Tibial nerve (tissue), 4 donors: ENCODE measurements at regions not wholly inside any gene's neighbourhood (a gene's known extent, or its start where the extent isn't known, plus 50 kb on each side); places are given as distances from the start of the nearest gene placed in this dataset.

ENCODE experiments used
- DNase-seq, 2 donors: peaks; one replicate each; pipeline ENCODE4 v3.0.0-alpha.2; 2019; ENCODE audit warnings: low spot score in 2 of 2
- H3K27ac ChIP-seq, 4 donors: fragments of 200-600 bp; sonication (generic) in 3 of 4; one replicate each; pipeline ENCODE4 v1.5.1; 2017 to 2019; ENCODE audit warnings: mild to moderate bottlenecking in 1 of 4
- H3K27me3 ChIP-seq, 2 donors: fragments of 200-600 bp; sonication (generic) in 1 of 2; one replicate each; pipeline versions ENCODE4 v1.5.1 to v1.6.0; 2017 to 2019
- H3K36me3 ChIP-seq, 3 donors: fragments of 200-600 bp; sonication (generic); one replicate each; pipeline ENCODE4 v1.5.1; 2018 to 2019
- H3K4me1 ChIP-seq, 4 donors: fragments of 200-600 bp; sonication (generic) in 3 of 4; one replicate each; pipeline ENCODE4 v1.5.1; 2017 to 2019
- H3K4me3 ChIP-seq, 4 donors: fragments of 200-600 bp; sonication (generic) in 3 of 4; one replicate each; pipeline ENCODE4 v1.5.1; 2017 to 2019; ENCODE audit warnings: mild to moderate bottlenecking in 1 of 4, moderate library complexity in 1 of 4
- H3K9me3 ChIP-seq, 4 donors: fragments of 200-600 bp; sonication (generic) in 3 of 4; one replicate each; pipeline ENCODE4 v1.5.1; 2017 to 2019
- CTCF ChIP-seq, 5 experiments: fragments of 200-600 bp in 3 of 5; fragments of 450-650 bp in 2 of 5; sonication (generic) in 3 of 5; IDR thresholded peaks; one replicate each; pipeline ENCODE4 v1.5.1; 2016 to 2019; ENCODE audit warnings: antibody characterized with exemption in 5 of 5, mild to moderate bottlenecking in 3 of 5, moderate library complexity in 2 of 5
- EP300 ChIP-seq, 2 donors: sonication (generic); formaldehyde crosslinking; IDR thresholded peaks; one replicate each; pipeline ENCODE4 v1.6.1; 2017; ENCODE audit warnings: antibody characterized with exemption in 2 of 2, mild to moderate bottlenecking in 1 of 2
- POLR2A ChIP-seq, 2 donors: fragments of 450-650 bp; IDR thresholded peaks; one replicate each; pipeline ENCODE4 v1.6.1; 2017; ENCODE audit warnings: antibody characterized with exemption in 2 of 2, mild to moderate bottlenecking in 2 of 2, moderate library complexity in 2 of 2
- WGBS, 2 donors: methylation state at CpG; one replicate each; pipeline ENCODE4 v1.1.5; 2018; 5-methylcytosine and 5-hydroxymethylcytosine counted together

DNA sequence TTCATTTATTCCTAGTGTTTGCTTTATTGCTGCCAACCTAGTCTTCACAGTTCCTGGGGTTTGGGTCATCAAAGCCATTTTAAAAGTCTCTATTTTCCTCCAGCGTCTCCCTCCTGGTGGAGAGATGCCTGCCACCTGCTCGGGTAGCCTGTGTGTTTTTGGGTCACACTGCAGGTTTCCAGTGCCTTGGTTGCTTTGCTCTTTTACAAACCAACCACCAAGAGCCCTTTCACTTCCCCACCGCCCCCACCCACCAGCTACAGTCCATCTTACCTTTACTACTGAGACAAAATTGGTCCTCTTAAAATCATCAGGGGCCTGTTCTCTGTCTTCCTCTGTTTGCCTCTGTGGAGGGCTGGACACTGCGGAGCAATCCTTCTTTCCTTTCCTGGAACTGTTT, 280.5 kb upstream of the GATB start:
- no peak for DNase-seq
- TF ChIP-seq POLR2A (IDR thresholded peaks at IDR 0.05) (no peak), CTCF (IDR thresholded peaks at IDR 0.05) (no peak), EP300 (IDR thresholded peaks at IDR 0.05) (no peak)
- WGBS, 2 donors, result 78 to 85% methylated on average over 4 of the region's 4 CpGs

DNA sequence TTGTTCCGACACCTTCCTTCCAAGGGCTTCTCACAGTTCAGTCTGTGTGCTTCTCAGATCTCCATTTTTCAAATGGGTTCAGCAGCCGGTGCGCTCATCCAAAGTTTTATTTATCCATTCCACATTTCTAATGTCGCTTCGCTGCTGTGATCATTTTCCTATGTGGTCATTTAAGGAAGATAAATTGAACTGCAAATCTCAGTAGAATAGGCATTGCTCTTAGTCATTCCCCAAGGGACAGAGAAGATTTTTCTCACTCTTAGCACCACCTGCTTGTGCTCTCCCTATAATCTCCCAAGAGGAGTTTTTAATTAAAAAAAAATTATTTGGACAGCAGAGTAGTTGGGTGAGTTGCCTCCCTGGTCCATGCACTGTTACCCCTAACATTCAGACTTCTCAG, 278.9 kb upstream of the GATB start:
- H3K36me3 ChIP-seq, result no peaks in the 10 kb centered on the region
- TF ChIP-seq POLR2A (IDR thresholded peaks at IDR 0.05) (no peak), CTCF (IDR thresholded peaks at IDR 0.05) (no peak), EP300 (IDR thresholded peaks at IDR 0.05) (no peak)
- H3K9me3 ChIP-seq, result peaks cover 0 to 7% (median 1%) of the 10 kb centered on the region in 4 donors
- H3K4me3 ChIP-seq, result no peak overlapping the region
- no peaks in the 10 kb centered on the region for H3K4me1 ChIP-seq
- no peak for DNase-seq
- no peaks in the 10 kb centered on the region for H3K27me3 ChIP-seq
- WGBS, 2 donors, result 87 to 92% methylated on average over 5 of the region's 5 CpGs
- no peak overlapping the region for H3K27ac ChIP-seq

More for the DNA sequence above, 280.5 kb upstream of the GATB start:
- Histone ChIP-seq H3K36me3 (no peaks in the 10 kb centered on the region), H3K27ac (no peak overlapping the region), H3K27me3 (peaks cover 0 to 9% of the 10 kb centered on the region in 2 donors), H3K4me1 (peaks cover 0 to 11% (median 6%) of the 10 kb centered on the region in 4 donors), H3K9me3 (peaks cover 0 to 7% (median 1%) of the 10 kb centered on the region in 4 donors), H3K4me3 (no peak overlapping the region)

DNA sequence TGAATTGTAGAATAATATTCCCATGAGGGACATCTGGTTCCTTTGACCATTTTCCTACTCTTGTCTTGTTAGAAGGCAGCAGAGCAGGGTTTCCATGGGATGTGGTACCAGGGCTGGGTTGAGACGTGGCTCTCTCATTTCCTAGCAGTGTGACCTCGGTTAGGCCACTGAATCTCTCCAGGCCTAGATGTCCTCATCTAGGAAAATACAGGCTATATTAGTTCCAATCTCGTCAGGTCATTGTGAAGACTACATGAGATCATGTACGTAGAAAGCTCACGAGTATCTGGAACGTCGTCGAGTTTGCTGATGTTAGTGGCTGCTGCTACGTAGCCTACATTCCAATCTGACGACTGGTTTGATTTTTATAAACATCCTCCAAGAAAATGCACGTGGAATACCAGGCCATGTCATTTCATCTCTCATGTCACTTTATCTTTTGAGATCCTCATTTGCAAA, 278.2 kb upstream of the GATB start:
- Histone ChIP-seq H3K9me3 (peaks cover 0 to 7% (median 1%) of the 10 kb centered on the region in 4 donors), H3K4me3 (no peak overlapping the region), H3K27me3 (no peaks in the 10 kb centered on the region), H3K36me3 (no peaks in the 10 kb centered on the region), H3K4me1 (no peaks in the 10 kb centered on the region), H3K27ac (no peak overlapping the region)
- 80 to 85% methylated on average over 11 of the region's 11 CpGs for WGBS, 2 donors
- no peak for DNase-seq
- TF ChIP-seq EP300 (IDR thresholded peaks at IDR 0.05) (no peak), POLR2A (IDR thresholded peaks at IDR 0.05) (no peak), CTCF (IDR thresholded peaks at IDR 0.05) (no peak)

- no peak for DNase-seq
- H3K9me3 ChIP-seq, result peaks cover 0 to 6% (median 1%) of the 10 kb centered on the region in 4 donors
- H3K4me3 ChIP-seq, result no peak overlapping the region
- no peaks in the 10 kb centered on the region for H3K27me3 ChIP-seq
- H3K36me3 ChIP-seq, result no peaks in the 10 kb centered on the region
- H3K4me1 ChIP-seq, result no peaks in the 10 kb centered on the region
- H3K27ac ChIP-seq, result no peak overlapping the region
- TF ChIP-seq CTCF (IDR thresholded peaks at IDR 0.05) (no peak), EP300 (IDR thresholded peaks at IDR 0.05) (no peak), POLR2A (IDR thresholded peaks at IDR 0.05) (no peak)
- WGBS, 2 donors, result 77 to 85% methylated on average over 3 of the region's 3 CpGs
Observed at GRCh38 chr4:152038238-152038637, 277.4 kb upstream of the GATB start.

DNA sequence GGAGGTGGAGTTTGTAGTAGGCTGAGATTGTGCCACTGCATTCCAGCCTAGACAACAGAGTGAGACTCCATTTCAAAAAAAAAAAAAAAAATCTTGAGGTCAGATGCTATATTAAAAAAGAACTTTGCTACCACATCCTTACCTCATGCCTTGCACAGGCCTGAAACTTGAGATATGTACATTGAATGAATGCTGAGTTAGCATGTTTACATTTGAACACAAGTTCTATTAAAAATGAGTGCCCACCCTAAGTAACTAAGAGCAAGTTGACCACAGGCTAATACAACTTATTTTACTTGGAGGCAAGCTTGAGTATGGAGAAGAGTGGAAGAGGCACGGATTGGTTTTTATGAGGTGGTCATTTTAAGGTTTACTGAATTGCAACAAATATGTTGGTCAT, 276.6 kb upstream of the GATB start:
- H3K27me3 ChIP-seq, result no peaks in the 10 kb centered on the region
- no peaks in the 10 kb centered on the region for H3K36me3 ChIP-seq
- 97 to 100% methylated on average over 1 of the region's 1 CpG for WGBS, 2 donors
- no peak overlapping the region for H3K4me3 ChIP-seq
- TF ChIP-seq EP300 (IDR thresholded peaks at IDR 0.05) (no peak), POLR2A (IDR thresholded peaks at IDR 0.05) (no peak), CTCF (IDR thresholded peaks at IDR 0.05) (no peak)
- H3K9me3 ChIP-seq, result no peaks in the 10 kb centered on the region
- DNase-seq, result no peak
- H3K27ac ChIP-seq, result no peak overlapping the region
- H3K4me1 ChIP-seq, result no peaks in the 10 kb centered on the region
